Parathyroid adenoma (tissue), 2 donors: ENCODE measurements at regions not wholly inside any gene's neighbourhood (a gene's known extent, or its start where the extent isn't known, plus 50 kb on each side); places are given as distances from the start of the nearest gene placed in this dataset.

Experiments
- H2AFZ ChIP-seq: fragments of 300-600 bp; sonication (generic); one replicate; pipeline ENCODE4 v1.7.0; 2017; ENCODE audit warnings: antibody characterized with exemption, mild to moderate bottlenecking
- H3K27ac ChIP-seq: fragments of 300-600 bp; sonication (generic); one replicate; pipeline ENCODE4 v1.7.0; 2017
- H3K27me3 ChIP-seq: fragments of 300-600 bp; sonication (generic); one replicate; pipeline ENCODE4 v1.7.0; 2017; ENCODE audit warnings: low read length; ENCODE audit not compliant: control insufficient read depth, insufficient read depth
- H3K36me3 ChIP-seq: fragments of 300-600 bp; sonication (generic); one replicate; pipeline ENCODE4 v1.7.0; 2017; ENCODE audit warnings: low read length; ENCODE audit not compliant: control insufficient read depth, insufficient read depth
- H3K4me1 ChIP-seq: fragments of 300-600 bp; sonication (generic); one replicate; pipeline ENCODE4 v1.7.0; 2017; ENCODE audit warnings: control low read depth
- H3K4me2 ChIP-seq: fragments of 300-600 bp; sonication (generic); one replicate; pipeline ENCODE4 v1.7.0; 2017; ENCODE audit warnings: low read length
- H3K4me3 ChIP-seq: fragments of 300-600 bp; sonication (generic); one replicate; pipeline ENCODE4 v1.7.0; 2017; ENCODE audit warnings: low read depth, low read length
- H3K79me2 ChIP-seq: fragments of 300-600 bp; sonication (generic); one replicate; pipeline ENCODE4 v1.7.0; 2017; ENCODE audit warnings: control low read depth
- H3K9ac ChIP-seq: fragments of 300-600 bp; sonication (generic); one replicate; pipeline ENCODE4 v1.7.0; 2017; ENCODE audit warnings: mild to moderate bottlenecking
- H3K9me3 ChIP-seq: fragments of 300-600 bp; sonication (generic); one replicate; pipeline ENCODE4 v1.7.0; 2017; ENCODE audit warnings: low read length; ENCODE audit not compliant: control insufficient read depth
- TF ChIP-seq, protein P1 (sequence below): fragments of 300-600 bp; sonication (generic); IDR thresholded peaks from one replicate; pipeline ENCODE4 v1.7.0; 2017; ENCODE audit warnings: antibody characterized with exemption, mild to moderate bottlenecking
- donor health status: primary hyperparathyroidism.

DNA sequence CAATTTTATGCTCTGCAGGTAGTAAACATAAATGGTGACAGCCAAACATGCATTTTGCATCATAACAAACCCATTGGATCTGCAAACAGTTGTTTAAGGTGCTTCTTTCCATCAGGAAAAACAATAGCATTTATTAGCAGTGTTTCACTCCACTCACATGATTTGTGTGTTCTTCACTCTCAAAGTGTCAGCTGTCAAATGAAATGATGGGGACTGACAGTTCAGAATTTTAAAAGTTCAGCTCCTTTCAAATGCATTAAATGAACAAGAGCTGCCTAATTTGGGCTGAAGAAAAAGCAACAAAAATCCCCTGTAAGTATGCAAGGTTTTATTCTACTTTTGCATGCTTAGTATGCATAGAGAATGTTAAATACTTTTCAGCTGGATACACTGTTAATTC is 145.2 kb upstream of the CDIN1 start:
- Histone ChIP-seq H3K79me2 (no peaks in the 10 kb centered on the region), H3K9me3 (no peaks in the 10 kb centered on the region), H3K27ac (no peak overlapping the region), H2AFZ (no peak overlapping the region), H3K9ac (no peak overlapping the region), H3K4me1 (no peaks in the 10 kb centered on the region), H3K27me3 (no peaks in the 10 kb centered on the region), H3K4me3 (no peak overlapping the region), H3K4me2 (no peak overlapping the region), H3K36me3 (no peaks in the 10 kb centered on the region)
- TF ChIP-seq, protein P1, sequence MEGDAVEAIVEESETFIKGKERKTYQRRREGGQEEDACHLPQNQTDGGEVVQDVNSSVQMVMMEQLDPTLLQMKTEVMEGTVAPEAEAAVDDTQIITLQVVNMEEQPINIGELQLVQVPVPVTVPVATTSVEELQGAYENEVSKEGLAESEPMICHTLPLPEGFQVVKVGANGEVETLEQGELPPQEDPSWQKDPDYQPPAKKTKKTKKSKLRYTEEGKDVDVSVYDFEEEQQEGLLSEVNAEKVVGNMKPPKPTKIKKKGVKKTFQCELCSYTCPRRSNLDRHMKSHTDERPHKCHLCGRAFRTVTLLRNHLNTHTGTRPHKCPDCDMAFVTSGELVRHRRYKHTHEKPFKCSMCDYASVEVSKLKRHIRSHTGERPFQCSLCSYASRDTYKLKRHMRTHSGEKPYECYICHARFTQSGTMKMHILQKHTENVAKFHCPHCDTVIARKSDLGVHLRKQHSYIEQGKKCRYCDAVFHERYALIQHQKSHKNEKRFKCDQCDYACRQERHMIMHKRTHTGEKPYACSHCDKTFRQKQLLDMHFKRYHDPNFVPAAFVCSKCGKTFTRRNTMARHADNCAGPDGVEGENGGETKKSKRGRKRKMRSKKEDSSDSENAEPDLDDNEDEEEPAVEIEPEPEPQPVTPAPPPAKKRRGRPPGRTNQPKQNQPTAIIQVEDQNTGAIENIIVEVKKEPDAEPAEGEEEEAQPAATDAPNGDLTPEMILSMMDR: no peak

DNA sequence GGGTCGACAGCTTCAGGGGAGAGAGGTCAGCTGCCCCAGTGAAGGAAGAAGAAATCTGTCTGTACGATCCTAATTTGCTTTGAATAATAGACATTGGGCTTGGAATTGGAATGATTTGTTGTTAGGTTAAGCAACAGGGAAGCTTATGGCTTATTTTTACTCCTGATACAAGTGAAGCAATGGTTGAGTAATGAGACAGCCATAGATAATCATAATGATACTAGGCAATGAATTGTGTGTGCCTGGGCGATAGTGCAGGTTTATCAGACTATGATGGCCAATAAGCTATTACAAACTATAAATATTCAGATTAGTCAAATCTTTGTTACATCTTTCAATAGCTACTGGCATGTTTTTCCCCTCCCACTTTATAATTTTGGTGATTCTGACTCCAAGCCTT is 140.9 kb upstream of the CDIN1 start:
- H3K9me3 ChIP-seq: no peaks in the 10 kb centered on the region
- H3K9ac ChIP-seq: no peak overlapping the region
- TF ChIP-seq, protein P1: no peak
- H3K79me2 ChIP-seq: no peaks in the 10 kb centered on the region
- H3K4me1 ChIP-seq: no peaks in the 10 kb centered on the region
- no peak overlapping the region for H3K27ac ChIP-seq
- no peak overlapping the region for H3K4me3 ChIP-seq
- H3K36me3 ChIP-seq: no peaks in the 10 kb centered on the region
- no peak overlapping the region for H3K4me2 ChIP-seq
- H3K27me3 ChIP-seq: no peaks in the 10 kb centered on the region
- H2AFZ ChIP-seq: no peak overlapping the region

DNA sequence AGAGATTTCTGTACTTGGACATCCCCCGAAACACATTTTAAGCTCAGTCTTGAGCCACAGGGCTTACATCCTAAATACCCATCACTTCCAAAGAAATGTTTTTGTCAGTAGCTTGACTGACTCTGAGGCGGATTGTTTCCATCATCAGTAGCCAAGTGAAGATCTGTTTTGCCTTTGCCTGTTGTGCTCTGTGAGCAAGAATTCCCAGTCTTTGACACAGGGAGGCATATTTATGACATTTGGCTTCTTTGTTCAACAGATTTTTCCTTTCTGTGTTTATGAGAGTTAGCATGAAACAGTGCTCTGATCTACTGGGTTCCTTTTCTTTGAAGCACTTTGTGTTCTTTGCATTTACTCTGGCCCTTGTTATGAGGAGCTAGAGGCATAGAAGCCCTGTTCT is 132.1 kb upstream of the CDIN1 start:
- Histone ChIP-seq H3K4me3 (no peak overlapping the region), H3K27me3 (no peaks in the 10 kb centered on the region), H2AFZ (no peak overlapping the region), H3K4me1 (no peaks in the 10 kb centered on the region), H3K36me3 (no peaks in the 10 kb centered on the region), H3K27ac (no peak overlapping the region), H3K79me2 (no peaks in the 10 kb centered on the region), H3K9ac (no peak overlapping the region), H3K9me3 (no peaks in the 10 kb centered on the region), H3K4me2 (no peak overlapping the region)
- TF ChIP-seq, protein P1: no peak

DNA sequence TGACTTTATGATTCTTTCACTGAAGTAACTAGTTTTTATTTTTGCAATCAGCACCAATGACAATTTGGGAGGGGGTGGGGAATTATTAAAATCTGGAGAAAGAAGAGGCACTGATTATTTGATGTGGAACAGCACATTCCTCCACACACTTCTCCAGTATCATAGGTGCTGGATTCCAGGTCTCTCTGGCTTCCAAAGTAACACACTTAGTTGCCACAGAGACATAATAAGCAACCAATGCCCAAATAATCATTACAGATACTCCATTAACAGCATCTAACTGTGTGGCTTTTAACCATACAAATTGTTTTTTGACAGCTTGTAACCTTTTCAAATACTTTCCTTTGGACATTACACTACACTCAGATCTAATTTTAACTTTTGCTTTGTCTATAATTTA is 131.0 kb upstream of the CDIN1 start:
- no peaks in the 10 kb centered on the region for H3K27me3 ChIP-seq

DNA sequence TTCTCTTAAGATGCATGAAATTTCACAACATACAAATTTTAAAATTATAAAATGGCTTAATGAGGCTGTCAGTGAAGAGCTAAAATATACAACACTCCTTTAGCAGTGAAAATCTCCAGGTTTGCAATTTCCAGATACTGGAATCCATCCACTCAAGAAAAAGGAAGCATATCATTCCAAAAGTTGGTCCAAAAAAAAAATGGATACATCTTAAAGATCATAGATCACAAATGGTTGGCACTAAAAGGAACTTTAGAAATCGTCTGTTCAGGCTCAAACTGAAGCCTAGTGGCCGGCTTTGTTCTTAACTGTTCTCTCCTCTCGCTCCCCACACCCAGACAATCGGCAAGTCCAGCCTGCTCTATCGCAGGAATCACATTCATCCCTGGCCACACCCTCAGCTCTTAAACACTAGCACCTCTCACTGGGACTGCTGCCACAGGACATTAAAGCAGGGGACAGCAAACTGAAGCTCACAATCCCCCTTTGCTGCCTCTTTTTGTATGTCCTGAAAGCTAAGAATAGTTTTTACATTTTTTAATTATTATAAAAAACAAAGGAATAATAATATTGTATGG is 130.3 kb upstream of the CDIN1 start:
- Histone ChIP-seq H3K27me3 (no peaks in the 10 kb centered on the region), H3K4me2 (no peak overlapping the region), H3K4me3 (no peak overlapping the region), H3K27ac (no peak overlapping the region), H3K9me3 (no peaks in the 10 kb centered on the region), H3K36me3 (no peaks in the 10 kb centered on the region), H3K9ac (no peak overlapping the region), H3K4me1 (no peaks in the 10 kb centered on the region), H3K79me2 (no peaks in the 10 kb centered on the region), H2AFZ (no peak overlapping the region)
- TF ChIP-seq, protein P1: no peak

More for the DNA sequence above, 131.0 kb upstream of the CDIN1 start:
- no peaks in the 10 kb centered on the region for H3K36me3 ChIP-seq
- no peak overlapping the region for H3K4me2 ChIP-seq
- H3K79me2 ChIP-seq: no peaks in the 10 kb centered on the region
- H3K27ac ChIP-seq: no peak overlapping the region
- H2AFZ ChIP-seq: no peak overlapping the region
- no peaks in the 10 kb centered on the region for H3K9me3 ChIP-seq
- H3K9ac ChIP-seq: no peak overlapping the region
- no peaks in the 10 kb centered on the region for H3K4me1 ChIP-seq
- TF ChIP-seq, protein P1: no peak
- no peak overlapping the region for H3K4me3 ChIP-seq
